ENCODE measurements at regions not wholly inside any gene's neighbourhood (a gene's known extent, or its start where the extent isn't known, plus 50 kb on each side); places are given as distances from the start of the nearest gene placed in this dataset.

- H3K27ac ChIP-seq (replicated peaks), result no peak overlapping the region
- no peak overlapping the region for H3K4me3 ChIP-seq (replicated peaks; ENCODE audit: insufficient read depth, low read length)
Observed at GRCh38 chr2:35281702-35282101, 1073.9 kb upstream of the CRIM1 start.

GRCh38 chr2:35255826-35256225, 1099.8 kb upstream of the CRIM1 start:
- no peak for DNase-seq (ENCODE audit: low read depth in 1 of 2, low spot score in 1 of 2)
- Histone ChIP-seq H3K4me3 (replicated peaks; ENCODE audit: insufficient read depth, low read length) (no peak overlapping the region), H3K27ac (replicated peaks) (no peak overlapping the region), H3K27me3 (ENCODE audit: insufficient read depth, poor library complexity, severe bottlenecking) (no peaks in the 10 kb centered on the region)
- TF ChIP-seq CTCF (IDR thresholded peaks at IDR 0.05; ENCODE audit: insufficient read depth, low read length) (no peak), SPI1 (IDR thresholded peaks at IDR 0.05; ENCODE audit: borderline replicate concordance, low read depth) (no peak), POLR2AphosphoS5 (IDR thresholded peaks at IDR 0.05; ENCODE audit: low read depth) (no peak), GABPA (IDR thresholded peaks at IDR 0.05; ENCODE audit: low read depth) (no peak)
- TF ChIP-seq, protein P1, sequence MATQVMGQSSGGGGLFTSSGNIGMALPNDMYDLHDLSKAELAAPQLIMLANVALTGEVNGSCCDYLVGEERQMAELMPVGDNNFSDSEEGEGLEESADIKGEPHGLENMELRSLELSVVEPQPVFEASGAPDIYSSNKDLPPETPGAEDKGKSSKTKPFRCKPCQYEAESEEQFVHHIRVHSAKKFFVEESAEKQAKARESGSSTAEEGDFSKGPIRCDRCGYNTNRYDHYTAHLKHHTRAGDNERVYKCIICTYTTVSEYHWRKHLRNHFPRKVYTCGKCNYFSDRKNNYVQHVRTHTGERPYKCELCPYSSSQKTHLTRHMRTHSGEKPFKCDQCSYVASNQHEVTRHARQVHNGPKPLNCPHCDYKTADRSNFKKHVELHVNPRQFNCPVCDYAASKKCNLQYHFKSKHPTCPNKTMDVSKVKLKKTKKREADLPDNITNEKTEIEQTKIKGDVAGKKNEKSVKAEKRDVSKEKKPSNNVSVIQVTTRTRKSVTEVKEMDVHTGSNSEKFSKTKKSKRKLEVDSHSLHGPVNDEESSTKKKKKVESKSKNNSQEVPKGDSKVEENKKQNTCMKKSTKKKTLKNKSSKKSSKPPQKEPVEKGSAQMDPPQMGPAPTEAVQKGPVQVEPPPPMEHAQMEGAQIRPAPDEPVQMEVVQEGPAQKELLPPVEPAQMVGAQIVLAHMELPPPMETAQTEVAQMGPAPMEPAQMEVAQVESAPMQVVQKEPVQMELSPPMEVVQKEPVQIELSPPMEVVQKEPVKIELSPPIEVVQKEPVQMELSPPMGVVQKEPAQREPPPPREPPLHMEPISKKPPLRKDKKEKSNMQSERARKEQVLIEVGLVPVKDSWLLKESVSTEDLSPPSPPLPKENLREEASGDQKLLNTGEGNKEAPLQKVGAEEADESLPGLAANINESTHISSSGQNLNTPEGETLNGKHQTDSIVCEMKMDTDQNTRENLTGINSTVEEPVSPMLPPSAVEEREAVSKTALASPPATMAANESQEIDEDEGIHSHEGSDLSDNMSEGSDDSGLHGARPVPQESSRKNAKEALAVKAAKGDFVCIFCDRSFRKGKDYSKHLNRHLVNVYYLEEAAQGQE (IDR thresholded peaks at IDR 0.05; ENCODE audit: insufficient replicate concordance, low read depth), result no peak

More at GRCh38 chr2:35281702-35282101, 1073.9 kb upstream of the CRIM1 start:
- TF ChIP-seq, protein P1 (IDR thresholded peaks at IDR 0.05; ENCODE audit: insufficient replicate concordance, low read depth), result no peak
- no peak for TF ChIP-seq GABPA (IDR thresholded peaks at IDR 0.05; ENCODE audit: low read depth)
- TF ChIP-seq POLR2AphosphoS5 (IDR thresholded peaks at IDR 0.05; ENCODE audit: low read depth), result no peak
- no peak for TF ChIP-seq CTCF (IDR thresholded peaks at IDR 0.05; ENCODE audit: insufficient read depth, low read length)
- no peak for TF ChIP-seq SPI1 (IDR thresholded peaks at IDR 0.05; ENCODE audit: borderline replicate concordance, low read depth)
- H3K27me3 ChIP-seq (ENCODE audit: insufficient read depth, poor library complexity, severe bottlenecking), result no peaks in the 10 kb centered on the region
- DNase-seq (ENCODE audit: low read depth in 1 of 2, low spot score in 1 of 2), result no peak

GRCh38 chr2:35251156-35251555, 1104.4 kb upstream of the CRIM1 start:
- no peak overlapping the region for H3K27ac ChIP-seq (replicated peaks)
- no peak overlapping the region for H3K4me3 ChIP-seq (replicated peaks; ENCODE audit: insufficient read depth, low read length)
- no peaks in the 10 kb centered on the region for H3K27me3 ChIP-seq (ENCODE audit: insufficient read depth, poor library complexity, severe bottlenecking)
- no peak for DNase-seq (ENCODE audit: low read depth in 1 of 2, low spot score in 1 of 2)
- no peak for TF ChIP-seq CTCF (IDR thresholded peaks at IDR 0.05; ENCODE audit: insufficient read depth, low read length)
- TF ChIP-seq, protein P1 (IDR thresholded peaks at IDR 0.05; ENCODE audit: insufficient replicate concordance, low read depth), result no peak
- TF ChIP-seq POLR2AphosphoS5 (IDR thresholded peaks at IDR 0.05; ENCODE audit: low read depth), result no peak
- TF ChIP-seq SPI1 (IDR thresholded peaks at IDR 0.05; ENCODE audit: borderline replicate concordance, low read depth), result no peak
- no peak for TF ChIP-seq GABPA (IDR thresholded peaks at IDR 0.05; ENCODE audit: low read depth)

Measured in HL-60 (cell line).